SK-N-SH treated with all-trans-retinoic acid at 6 μM for 48 hours (cell line): ENCODE measurements at regions not wholly inside any gene's neighbourhood (a gene's known extent, or its start where the extent isn't known, plus 50 kb on each side); places are given as distances from the start of the nearest gene placed in this dataset.
"Not testable (repeated sequence)": the region's sequence is repeated elsewhere in the genome, so short reads cannot be mapped to it uniquely, and the experiment has no call there.

Experiments used
- ATAC-seq: fragments of 200-7000 bp; cut with Tn5 transposase; 3 replicates; pipeline ENCODE4 v1.9.1; 2020; ENCODE audit warnings: mild to moderate bottlenecking, moderate library complexity
- BACH2 ChIP-seq: fragments of 250-450 bp; sonication (Bioruptor Pico); IDR thresholded peaks from 2 replicates; pipeline ENCODE4 v1.9.0; 2021; ENCODE audit warnings: mild to moderate bottlenecking, borderline replicate concordance
- ESRRG ChIP-seq: fragments of 250-450 bp; sonication (Bioruptor Pico); IDR thresholded peaks from 2 replicates; pipeline ENCODE4 v1.6.1; 2021; ENCODE audit warnings: mild to moderate bottlenecking
- GLIS3 ChIP-seq: fragments of 250-450 bp; sonication (Bioruptor Pico); IDR thresholded peaks from 2 replicates; pipeline ENCODE4 v1.5.0; 2020; ENCODE audit warnings: mild to moderate bottlenecking, moderate library complexity
- ISL1 ChIP-seq: fragments of 250-450 bp; sonication (Bioruptor Pico); IDR thresholded peaks from 2 replicates; pipeline ENCODE4 v2.1.2; 2022; ENCODE audit warnings: mild to moderate bottlenecking, moderate library complexity
- OSR1 ChIP-seq: fragments of 250-450 bp; sonication (Bioruptor Pico); IDR thresholded peaks from 2 replicates; pipeline ENCODE4 v1.8.0; 2022; ENCODE audit warnings: moderate library complexity, mild to moderate bottlenecking, inconsistent platforms
- PPARA ChIP-seq: fragments of 250-450 bp; sonication (Bioruptor Pico); IDR thresholded peaks from 2 replicates; pipeline ENCODE4 v1.5.0; 2020; ENCODE audit warnings: mild to moderate bottlenecking, borderline replicate concordance
- RARB ChIP-seq: fragments of 250-450 bp; sonication (Bioruptor Pico); IDR thresholded peaks from 2 replicates; pipeline ENCODE4 v1.8.0; 2021; ENCODE audit warnings: mild to moderate bottlenecking, moderate library complexity
- TCF4 ChIP-seq: fragments of 250-450 bp; sonication (Bioruptor Pico); IDR thresholded peaks from 2 replicates; pipeline ENCODE4 v1.8.0; 2021; ENCODE audit warnings: mild to moderate bottlenecking, moderate library complexity, borderline replicate concordance
- TOX ChIP-seq: fragments of 250-450 bp; sonication (Bioruptor Pico); IDR thresholded peaks from 2 replicates; pipeline ENCODE4 v1.8.0; 2021; ENCODE audit warnings: mild to moderate bottlenecking, moderate library complexity, borderline replicate concordance
- ZC3H10 ChIP-seq: fragments of 250-450 bp; sonication (Bioruptor Pico); IDR thresholded peaks from 2 replicates; pipeline ENCODE4 v1.5.1; 2021; ENCODE audit warnings: mild to moderate bottlenecking, moderate library complexity
- ZFP3 ChIP-seq: fragments of 250-450 bp; sonication (Bioruptor Pico); IDR thresholded peaks from 2 replicates; pipeline ENCODE4 v1.5.0; 2020; ENCODE audit warnings: mild to moderate bottlenecking, moderate library complexity
- ZFP30 ChIP-seq: fragments of 450-650 bp; formaldehyde crosslinking; IDR thresholded peaks from 2 replicates; pipeline ENCODE4 v1.5.0; 2022; ENCODE audit warnings: mild to moderate bottlenecking, moderate library complexity
- ZNF565 ChIP-seq: fragments of 450-650 bp; formaldehyde crosslinking; conservative IDR thresholded peaks from 2 replicates; pipeline ENCODE4 v1.5.0; 2020; ENCODE audit warnings: low read depth, mild to moderate bottlenecking, moderate library complexity
- ZNF70 ChIP-seq: fragments of 450-650 bp; formaldehyde crosslinking; IDR thresholded peaks from 2 replicates; pipeline ENCODE4 v1.5.0; 2020; ENCODE audit warnings: mild to moderate bottlenecking, moderate library complexity
- ZNF8 ChIP-seq: fragments of 450-650 bp; formaldehyde crosslinking; IDR thresholded peaks from 2 replicates; pipeline ENCODE4 v1.5.0; 2020; ENCODE audit warnings: mild to moderate bottlenecking, moderate library complexity
- TF ChIP-seq, protein P1 (sequence below): fragments of 250-450 bp; sonication (Bioruptor Pico); IDR thresholded peaks from 2 replicates; pipeline ENCODE4 v1.5.1; 2020; ENCODE audit warnings: low read depth, mild to moderate bottlenecking, moderate library complexity
- TF ChIP-seq, protein P2 (sequence below): fragments of 250-450 bp; sonication (Bioruptor Pico); IDR thresholded peaks from 2 replicates; pipeline ENCODE4 v1.8.0; 2020; ENCODE audit warnings: mild to moderate bottlenecking, moderate library complexity, borderline replicate concordance
- TF ChIP-seq, protein P3 (sequence below): fragments of 250-450 bp; sonication (Bioruptor Pico); IDR thresholded peaks from 2 replicates; pipeline ENCODE4 v1.5.0; 2020; ENCODE audit warnings: mild to moderate bottlenecking, moderate library complexity
- TF ChIP-seq, protein P4 (sequence below): fragments of 250-450 bp; sonication (Bioruptor Pico); IDR thresholded peaks from 2 replicates; pipeline ENCODE4 v1.5.1; 2021; ENCODE audit warnings: mild to moderate bottlenecking, moderate library complexity

DNA sequence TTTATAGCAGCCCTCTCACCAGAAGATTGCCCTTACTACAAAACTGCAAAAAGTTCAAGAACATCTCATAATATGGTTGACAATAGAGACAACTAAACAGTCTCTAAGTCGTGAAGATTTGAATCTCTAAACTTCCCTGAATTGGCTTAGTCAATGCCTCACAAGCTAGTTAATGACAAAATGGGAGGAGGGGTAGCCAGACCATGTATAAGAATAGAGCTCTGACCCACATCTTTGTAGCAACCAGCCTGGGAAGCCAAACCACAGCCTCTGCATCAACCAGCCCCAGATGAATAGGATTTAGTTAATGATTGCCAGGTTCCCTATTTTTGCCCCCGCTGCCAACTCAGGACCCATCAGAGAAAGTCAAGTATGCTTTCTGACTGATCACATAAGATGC is 1265.9 kb upstream of the PCDH10 start:
- ATAC-seq: not testable (repeated sequence)

DNA sequence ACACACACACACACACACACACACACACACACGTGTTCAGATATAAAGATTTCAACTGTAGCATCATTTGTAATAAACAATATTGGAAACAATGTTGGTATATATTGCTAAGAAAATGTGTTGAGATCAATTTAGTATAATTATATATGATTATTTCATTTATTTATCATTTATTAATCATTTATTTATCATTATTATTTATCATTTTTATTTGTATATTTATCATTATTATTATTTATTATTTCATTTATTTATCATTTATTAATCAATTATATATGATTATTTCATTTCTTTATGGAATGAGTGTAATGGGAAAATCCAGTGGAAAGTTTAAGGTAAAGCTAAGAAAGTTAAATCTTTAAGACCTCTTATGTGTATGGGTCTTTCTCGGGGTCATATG is 1223.4 kb upstream of the PCDH10 start:
- ATAC-seq: not testable (repeated sequence)

DNA sequence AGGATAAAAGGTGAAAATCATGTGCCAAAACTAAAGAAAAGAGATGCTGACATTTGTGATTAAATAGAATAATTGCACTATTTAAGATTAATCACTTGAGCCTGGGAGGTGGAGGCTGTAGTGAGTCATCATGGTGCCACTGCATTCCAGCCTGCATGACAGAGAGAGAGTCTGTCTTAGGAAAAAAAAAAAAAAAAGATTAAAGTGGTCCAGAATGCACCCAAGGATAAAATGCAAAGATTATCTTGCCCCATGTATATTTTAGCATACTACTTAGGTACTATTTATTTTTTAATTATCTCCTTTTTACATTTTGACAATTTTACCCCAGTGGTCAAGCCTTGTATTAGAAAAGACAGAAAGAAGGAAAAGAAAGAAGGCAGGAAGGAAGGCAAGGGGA is 1181.4 kb upstream of the PCDH10 start:
- ATAC-seq: not testable (repeated sequence)

DNA sequence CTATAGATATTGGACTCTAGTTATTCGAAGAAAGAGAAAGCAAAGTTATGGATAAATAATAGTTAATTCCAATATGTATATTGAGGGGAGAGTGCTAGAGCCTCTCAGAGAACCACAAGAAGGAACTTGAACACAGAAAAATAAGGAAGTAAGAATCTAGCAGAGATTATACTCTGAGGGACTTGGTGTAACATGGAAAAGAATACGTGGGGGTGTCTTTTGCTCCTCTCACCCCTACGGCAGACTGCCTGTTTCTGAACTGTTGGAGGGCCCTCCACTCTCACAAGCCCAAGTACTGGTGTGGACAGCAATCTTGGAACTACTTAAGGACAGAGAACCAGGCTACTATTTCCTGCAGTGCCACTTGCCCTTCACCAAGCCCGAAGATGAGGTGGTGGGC is 1174.4 kb upstream of the PCDH10 start:
- TF ChIP-seq, protein P1, sequence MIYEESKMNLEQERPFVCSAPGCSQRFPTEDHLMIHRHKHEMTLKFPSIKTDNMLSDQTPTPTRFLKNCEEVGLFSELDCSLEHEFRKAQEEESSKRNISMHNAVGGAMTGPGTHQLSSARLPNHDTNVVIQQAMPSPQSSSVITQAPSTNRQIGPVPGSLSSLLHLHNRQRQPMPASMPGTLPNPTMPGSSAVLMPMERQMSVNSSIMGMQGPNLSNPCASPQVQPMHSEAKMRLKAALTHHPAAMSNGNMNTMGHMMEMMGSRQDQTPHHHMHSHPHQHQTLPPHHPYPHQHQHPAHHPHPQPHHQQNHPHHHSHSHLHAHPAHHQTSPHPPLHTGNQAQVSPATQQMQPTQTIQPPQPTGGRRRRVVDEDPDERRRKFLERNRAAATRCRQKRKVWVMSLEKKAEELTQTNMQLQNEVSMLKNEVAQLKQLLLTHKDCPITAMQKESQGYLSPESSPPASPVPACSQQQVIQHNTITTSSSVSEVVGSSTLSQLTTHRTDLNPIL: no peak
- no peak for TF ChIP-seq TOX
- TF ChIP-seq OSR1 (CRISPR knock-in tag): no peak
- no peak for TF ChIP-seq ISL1 (CRISPR knock-in tag)
- no peak for TF ChIP-seq ZNF565 (CRISPR knock-in tag)
- ATAC-seq: no peak

DNA sequence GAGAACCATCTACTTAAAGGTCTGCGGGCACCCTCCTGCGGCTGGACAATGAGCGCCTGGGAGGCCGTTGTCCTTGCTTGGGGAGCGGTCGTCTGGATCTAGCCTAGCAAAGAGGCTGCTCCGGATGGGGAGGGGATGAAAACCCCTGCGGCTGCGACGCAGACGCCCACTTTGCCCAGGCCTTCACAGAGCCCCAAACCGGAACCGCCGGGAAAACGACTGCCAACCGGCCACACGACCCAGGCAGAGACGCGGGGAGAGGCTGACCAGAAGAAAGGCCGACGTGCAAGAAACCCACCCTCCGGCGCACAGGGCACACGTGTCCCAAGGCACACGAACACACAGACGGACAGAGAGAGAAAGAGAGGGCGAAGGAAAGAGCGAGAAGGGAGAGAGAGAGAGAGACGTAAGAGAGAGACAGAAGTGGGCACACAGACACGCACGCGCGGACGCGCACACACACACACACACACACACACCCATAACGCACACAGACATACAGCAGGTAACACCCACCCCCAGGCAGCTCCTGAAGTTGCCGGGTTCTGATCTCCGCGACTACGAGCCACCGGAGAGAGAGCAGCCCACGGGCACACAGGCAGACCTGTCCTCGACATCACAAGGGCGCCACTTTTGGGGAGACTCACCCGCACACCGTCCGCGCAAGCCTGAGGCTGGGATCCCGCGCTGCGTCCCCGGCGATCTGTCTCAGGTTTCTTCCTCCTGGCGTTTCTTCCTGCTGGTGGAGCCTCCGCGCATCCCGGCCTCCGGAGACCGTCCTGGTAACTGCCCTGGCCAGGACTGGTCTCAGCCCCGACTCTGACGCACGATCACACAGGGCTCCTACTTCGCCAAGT is 1173.6 kb upstream of the PCDH10 start:
- not testable (repeated sequence) for ATAC-seq

DNA sequence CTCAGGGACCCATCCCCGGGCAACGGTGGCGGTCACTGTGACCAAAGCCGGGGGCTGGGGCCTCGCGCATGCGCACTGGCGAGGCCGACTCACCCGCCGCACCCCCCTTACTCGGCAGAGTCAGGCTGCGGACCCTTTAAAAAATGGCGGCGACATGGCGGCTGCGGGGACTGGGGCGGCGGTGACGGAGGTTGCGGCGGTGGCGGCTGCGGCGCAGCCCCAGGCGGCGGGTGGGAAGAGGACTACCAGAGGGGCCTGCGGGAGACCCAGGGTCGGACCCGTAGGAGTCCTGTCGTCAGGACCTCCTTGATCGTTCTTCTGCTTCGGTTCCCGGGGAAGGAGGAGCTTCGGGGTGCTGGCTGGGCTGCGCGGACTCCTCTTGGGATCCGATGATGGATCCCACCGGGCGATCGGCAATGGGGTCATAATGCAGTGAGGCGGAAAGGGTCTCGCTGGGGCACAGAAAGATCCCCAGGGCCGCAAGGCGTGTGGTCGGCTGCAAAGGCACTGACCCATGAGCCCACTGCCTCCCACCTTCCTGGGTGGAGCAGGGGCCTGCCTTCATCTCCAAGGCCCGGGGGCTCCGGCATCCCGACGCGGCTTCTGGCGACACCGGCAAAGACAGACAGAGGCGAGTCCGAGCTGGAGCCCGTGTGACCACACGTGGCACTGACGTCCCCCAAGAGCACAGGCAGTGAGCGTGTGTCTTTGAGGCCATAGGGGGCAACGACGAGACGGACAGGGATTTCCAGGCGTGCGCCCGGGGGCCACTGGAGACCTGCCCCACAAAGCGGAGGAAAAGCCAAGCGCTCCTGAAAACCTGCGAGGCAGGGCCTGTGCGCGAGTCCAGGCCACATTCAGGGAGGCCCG is 1172.7 kb upstream of the PCDH10 start:
- ATAC-seq: not testable (repeated sequence)

DNA sequence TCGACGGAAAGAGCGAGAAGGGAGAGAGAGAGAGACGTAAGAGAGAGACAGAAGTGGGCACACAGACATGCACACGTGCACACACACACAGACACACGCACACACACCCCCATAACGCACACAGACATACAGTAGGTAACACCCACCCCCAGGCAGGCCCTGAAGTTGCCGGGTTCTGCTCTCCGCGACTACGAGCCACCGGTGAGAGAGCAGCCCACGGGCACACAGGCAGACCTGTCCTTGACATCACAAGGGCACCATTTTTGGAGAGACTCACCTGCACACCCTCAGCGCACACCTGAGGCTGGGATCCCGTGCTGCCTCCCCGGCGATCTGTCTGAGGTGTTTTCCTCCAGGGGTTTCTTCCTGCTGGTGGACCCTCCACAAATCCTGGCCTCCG is 1171.0 kb upstream of the PCDH10 start:
- TF ChIP-seq TOX (no peak), ZNF70 (CRISPR knock-in tag) (no peak), ZFP30 (CRISPR knock-in tag) (no peak), ZFP3 (CRISPR knock-in tag) (no peak), BACH2 (CRISPR knock-in tag) (no peak), ZC3H10 (CRISPR knock-in tag) (no peak), GLIS3 (CRISPR knock-in tag) (no peak), ZNF8 (CRISPR knock-in tag) (no peak), TCF4 (no peak), OSR1 (CRISPR knock-in tag) (no peak), ZNF565 (CRISPR knock-in tag) (no peak), RARB (CRISPR knock-in tag) (no peak), ISL1 (CRISPR knock-in tag) (no peak), PPARA (CRISPR knock-in tag) (no peak), ESRRG (CRISPR knock-in tag) (no peak)
- TF ChIP-seq, protein P2, sequence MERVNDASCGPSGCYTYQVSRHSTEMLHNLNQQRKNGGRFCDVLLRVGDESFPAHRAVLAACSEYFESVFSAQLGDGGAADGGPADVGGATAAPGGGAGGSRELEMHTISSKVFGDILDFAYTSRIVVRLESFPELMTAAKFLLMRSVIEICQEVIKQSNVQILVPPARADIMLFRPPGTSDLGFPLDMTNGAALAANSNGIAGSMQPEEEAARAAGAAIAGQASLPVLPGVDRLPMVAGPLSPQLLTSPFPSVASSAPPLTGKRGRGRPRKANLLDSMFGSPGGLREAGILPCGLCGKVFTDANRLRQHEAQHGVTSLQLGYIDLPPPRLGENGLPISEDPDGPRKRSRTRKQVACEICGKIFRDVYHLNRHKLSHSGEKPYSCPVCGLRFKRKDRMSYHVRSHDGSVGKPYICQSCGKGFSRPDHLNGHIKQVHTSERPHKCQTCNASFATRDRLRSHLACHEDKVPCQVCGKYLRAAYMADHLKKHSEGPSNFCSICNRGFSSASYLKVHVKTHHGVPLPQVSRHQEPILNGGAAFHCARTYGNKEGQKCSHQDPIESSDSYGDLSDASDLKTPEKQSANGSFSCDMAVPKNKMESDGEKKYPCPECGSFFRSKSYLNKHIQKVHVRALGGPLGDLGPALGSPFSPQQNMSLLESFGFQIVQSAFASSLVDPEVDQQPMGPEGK (CRISPR knock-in tag): no peak
- TF ChIP-seq, protein P1: no peak
- TF ChIP-seq, protein P3, sequence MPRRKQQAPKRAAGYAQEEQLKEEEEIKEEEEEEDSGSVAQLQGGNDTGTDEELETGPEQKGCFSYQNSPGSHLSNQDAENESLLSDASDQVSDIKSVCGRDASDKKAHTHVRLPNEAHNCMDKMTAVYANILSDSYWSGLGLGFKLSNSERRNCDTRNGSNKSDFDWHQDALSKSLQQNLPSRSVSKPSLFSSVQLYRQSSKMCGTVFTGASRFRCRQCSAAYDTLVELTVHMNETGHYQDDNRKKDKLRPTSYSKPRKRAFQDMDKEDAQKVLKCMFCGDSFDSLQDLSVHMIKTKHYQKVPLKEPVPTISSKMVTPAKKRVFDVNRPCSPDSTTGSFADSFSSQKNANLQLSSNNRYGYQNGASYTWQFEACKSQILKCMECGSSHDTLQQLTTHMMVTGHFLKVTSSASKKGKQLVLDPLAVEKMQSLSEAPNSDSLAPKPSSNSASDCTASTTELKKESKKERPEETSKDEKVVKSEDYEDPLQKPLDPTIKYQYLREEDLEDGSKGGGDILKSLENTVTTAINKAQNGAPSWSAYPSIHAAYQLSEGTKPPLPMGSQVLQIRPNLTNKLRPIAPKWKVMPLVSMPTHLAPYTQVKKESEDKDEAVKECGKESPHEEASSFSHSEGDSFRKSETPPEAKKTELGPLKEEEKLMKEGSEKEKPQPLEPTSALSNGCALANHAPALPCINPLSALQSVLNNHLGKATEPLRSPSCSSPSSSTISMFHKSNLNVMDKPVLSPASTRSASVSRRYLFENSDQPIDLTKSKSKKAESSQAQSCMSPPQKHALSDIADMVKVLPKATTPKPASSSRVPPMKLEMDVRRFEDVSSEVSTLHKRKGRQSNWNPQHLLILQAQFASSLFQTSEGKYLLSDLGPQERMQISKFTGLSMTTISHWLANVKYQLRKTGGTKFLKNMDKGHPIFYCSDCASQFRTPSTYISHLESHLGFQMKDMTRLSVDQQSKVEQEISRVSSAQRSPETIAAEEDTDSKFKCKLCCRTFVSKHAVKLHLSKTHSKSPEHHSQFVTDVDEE (CRISPR knock-in tag): no peak
- TF ChIP-seq, protein P4, sequence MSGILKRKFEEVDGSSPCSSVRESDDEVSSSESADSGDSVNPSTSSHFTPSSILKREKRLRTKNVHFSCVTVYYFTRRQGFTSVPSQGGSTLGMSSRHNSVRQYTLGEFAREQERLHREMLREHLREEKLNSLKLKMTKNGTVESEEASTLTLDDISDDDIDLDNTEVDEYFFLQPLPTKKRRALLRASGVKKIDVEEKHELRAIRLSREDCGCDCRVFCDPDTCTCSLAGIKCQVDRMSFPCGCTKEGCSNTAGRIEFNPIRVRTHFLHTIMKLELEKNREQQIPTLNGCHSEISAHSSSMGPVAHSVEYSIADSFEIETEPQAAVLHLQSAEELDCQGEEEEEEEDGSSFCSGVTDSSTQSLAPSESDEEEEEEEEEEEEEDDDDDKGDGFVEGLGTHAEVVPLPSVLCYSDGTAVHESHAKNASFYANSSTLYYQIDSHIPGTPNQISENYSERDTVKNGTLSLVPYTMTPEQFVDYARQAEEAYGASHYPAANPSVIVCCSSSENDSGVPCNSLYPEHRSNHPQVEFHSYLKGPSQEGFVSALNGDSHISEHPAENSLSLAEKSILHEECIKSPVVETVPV (CRISPR knock-in tag): no peak
- ATAC-seq: no peak
